Epithelial cell of proximal tubule (primary cell): ENCODE measurements at regions not wholly inside any gene's neighbourhood (a gene's known extent, or its start where the extent isn't known, plus 50 kb on each side); places are given as distances from the start of the nearest gene placed in this dataset.
"Not testable (repeated sequence)": the region's sequence is repeated elsewhere in the genome, so short reads cannot be mapped to it uniquely, and the experiment has no call there.

Experiments
- DNase-seq: peaks from one replicate; pipeline ENCODE4 v3.0.0-alpha.2; 2011; ENCODE audit warnings: low read depth
- H3K4me3 ChIP-seq: 2 replicates; pipeline ENCODE4 v1.5.1; 2011; ENCODE audit warnings: low read depth, mild to moderate bottlenecking, low read length
- TF ChIP-seq, protein P1 (sequence below): conservative IDR thresholded peaks from 2 replicates; pipeline ENCODE4 v1.5.1; 2012; ENCODE audit warnings: low read depth, mild to moderate bottlenecking, low read length

- TF ChIP-seq, protein P1, sequence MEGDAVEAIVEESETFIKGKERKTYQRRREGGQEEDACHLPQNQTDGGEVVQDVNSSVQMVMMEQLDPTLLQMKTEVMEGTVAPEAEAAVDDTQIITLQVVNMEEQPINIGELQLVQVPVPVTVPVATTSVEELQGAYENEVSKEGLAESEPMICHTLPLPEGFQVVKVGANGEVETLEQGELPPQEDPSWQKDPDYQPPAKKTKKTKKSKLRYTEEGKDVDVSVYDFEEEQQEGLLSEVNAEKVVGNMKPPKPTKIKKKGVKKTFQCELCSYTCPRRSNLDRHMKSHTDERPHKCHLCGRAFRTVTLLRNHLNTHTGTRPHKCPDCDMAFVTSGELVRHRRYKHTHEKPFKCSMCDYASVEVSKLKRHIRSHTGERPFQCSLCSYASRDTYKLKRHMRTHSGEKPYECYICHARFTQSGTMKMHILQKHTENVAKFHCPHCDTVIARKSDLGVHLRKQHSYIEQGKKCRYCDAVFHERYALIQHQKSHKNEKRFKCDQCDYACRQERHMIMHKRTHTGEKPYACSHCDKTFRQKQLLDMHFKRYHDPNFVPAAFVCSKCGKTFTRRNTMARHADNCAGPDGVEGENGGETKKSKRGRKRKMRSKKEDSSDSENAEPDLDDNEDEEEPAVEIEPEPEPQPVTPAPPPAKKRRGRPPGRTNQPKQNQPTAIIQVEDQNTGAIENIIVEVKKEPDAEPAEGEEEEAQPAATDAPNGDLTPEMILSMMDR, result peak; percentile 45
- H3K4me3 ChIP-seq, result not testable (repeated sequence)
- peak; percentile 88 for DNase-seq
Observed at GRCh38 chr9:87374023-87374919, 123.4 kb upstream of the DAPK1 start.

- TF ChIP-seq, protein P1, result no peak
- peak; percentile 52 for DNase-seq
- no peak overlapping the region for H3K4me3 ChIP-seq
Observed at GRCh38 chr9:87375397-87376073, 122.1 kb upstream of the DAPK1 start.

GRCh38 chr9:87378676-87379075, 119.0 kb upstream of the DAPK1 start:
- DNase-seq, result no peak
- no peak overlapping the region for H3K4me3 ChIP-seq
- TF ChIP-seq, protein P1, result no peak

DNA sequence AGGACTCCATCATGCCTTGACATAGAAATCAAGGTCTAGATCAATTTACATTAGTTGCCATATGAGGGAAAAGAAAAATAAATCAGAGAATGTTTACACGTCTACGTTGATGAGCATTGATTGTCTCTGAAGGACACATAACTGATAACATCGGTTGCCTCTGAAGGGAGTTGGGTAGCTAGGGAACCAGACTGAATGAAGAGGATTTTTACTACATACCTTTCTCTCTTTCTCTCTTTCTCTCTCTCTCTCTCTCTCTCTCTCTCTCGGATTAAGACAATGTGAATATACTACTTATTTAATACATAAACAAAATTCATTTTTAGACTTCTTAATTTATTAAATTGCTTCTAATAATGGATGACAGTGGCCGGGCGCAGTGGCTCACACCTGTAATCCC, 118.4 kb upstream of the DAPK1 start:
- DNase-seq, result no peak
- no peak overlapping the region for H3K4me3 ChIP-seq
- TF ChIP-seq, protein P1, result no peak

GRCh38 chr9:87381050-87381711, 116.5 kb upstream of the DAPK1 start:
- H3K4me3 ChIP-seq, result no peak overlapping the region
- TF ChIP-seq, protein P1, result no peak
- DNase-seq, result no peak

- H3K4me3 ChIP-seq, result no peak overlapping the region
- DNase-seq, result no peak
- TF ChIP-seq, protein P1, result no peak
Observed at GRCh38 chr9:87381746-87382145, 115.9 kb upstream of the DAPK1 start.
